IPS-NIHi7 (cell line): ENCODE measurements at regions not wholly inside any gene's neighbourhood (a gene's known extent, or its start where the extent isn't known, plus 50 kb on each side); places are given as distances from the start of the nearest gene placed in this dataset.

ENCODE experiments used
- DNase-seq: peaks from one replicate; pipeline ENCODE4 v3.0.0; 2012; ENCODE audit warnings: mixed read lengths; ENCODE audit errors: extremely low spot score

DNA sequence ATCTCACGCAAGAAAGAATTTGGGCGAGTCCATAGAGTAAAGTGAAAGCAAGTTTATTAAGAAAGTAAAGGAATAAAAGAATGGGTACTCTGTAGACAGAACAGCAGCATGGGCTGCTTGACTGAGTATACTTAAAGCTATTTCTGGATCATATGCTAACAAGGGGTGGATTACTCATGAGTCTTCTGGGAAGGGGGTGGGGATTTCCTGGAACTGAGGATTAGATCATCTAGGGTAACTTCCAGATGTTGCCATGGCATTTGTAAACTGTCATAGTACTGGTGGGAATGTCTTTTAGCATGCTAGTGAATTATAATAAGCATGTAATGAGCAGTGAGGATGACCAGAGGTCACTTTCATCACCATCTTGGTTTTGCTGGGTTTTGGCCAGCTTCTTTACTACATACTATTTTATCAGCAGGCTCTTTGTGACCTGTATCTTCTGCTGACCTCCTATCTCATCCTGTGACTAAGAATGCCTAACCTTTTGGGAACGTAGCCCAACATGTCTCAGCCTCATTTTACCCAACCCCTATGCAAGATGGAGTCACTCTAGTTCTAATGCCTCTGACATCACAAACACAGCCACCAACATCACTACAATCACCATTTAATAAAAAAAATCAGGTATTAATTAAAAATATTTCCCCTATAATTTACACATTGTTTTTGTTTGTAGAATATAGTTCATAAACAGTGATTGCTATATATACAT is 890.7 kb upstream of the EPHA6 start:
- no peak for DNase-seq

- peak; percentile 57 for DNase-seq
These were observed 887.4 kb upstream of the EPHA6 start for GRCh38 chr3:95926904-95927501.

GRCh38 chr3:95934181-95934580 is 880.2 kb upstream of the EPHA6 start:
- no peak for DNase-seq

GRCh38 chr3:95939235-95939809 is 875.1 kb upstream of the EPHA6 start:
- no peak for DNase-seq

GRCh38 chr3:95965704-95966336 is 848.6 kb upstream of the EPHA6 start:
- no peak for DNase-seq

DNA sequence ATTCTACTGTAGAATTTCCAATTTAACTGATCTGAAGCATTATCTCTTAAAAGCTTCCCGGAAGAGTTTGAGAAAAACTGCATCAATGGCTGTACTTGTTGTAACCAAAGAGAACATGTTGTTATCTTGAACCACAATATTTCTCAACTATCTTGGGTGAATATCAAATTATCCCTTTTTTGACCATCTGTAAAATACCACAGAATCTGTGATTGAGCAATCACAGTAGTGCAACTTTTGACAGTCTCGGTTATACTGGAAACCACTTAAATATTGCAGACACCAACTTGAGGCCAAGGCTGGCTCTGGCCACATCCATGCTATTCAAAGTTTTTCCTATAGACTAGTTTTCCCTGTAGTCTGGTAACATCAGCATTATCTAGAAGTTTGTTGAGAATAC is 842.8 kb upstream of the EPHA6 start:
- DNase-seq = no peak

GRCh38 chr3:95994338-95994737 is 820.1 kb upstream of the EPHA6 start:
- DNase-seq = no peak

GRCh38 chr3:96000966-96001365 is 813.4 kb upstream of the EPHA6 start:
- DNase-seq = no peak

GRCh38 chr3:96007650-96008195 is 806.7 kb upstream of the EPHA6 start:
- no peak for DNase-seq

- no peak for DNase-seq
These were observed 801.5 kb upstream of the EPHA6 start for GRCh38 chr3:96012939-96013338.

- no peak for DNase-seq
These were observed 796.8 kb upstream of the EPHA6 start for GRCh38 chr3:96017556-96017955.

GRCh38 chr3:96022676-96023075 is 791.7 kb upstream of the EPHA6 start:
- no peak for DNase-seq

DNA sequence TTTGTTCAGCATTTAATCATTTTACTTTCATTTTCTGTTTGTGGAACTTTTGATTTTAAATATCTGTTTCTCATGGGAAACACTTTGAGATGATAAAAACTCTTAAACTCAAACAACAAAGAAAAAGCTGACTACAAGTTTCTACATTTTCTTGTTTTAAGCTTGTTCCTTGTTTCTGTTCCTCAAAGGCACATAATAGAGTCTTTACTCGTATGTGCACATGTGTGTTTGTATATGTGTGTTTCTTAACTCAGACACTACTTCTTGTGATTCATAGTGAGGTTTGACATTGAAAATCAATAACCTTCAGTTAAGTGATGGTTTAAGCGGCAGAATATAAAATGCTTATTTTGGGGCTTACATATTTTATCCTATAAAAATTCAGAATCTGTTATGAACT is 786.7 kb upstream of the EPHA6 start:
- DNase-seq = no peak

DNA sequence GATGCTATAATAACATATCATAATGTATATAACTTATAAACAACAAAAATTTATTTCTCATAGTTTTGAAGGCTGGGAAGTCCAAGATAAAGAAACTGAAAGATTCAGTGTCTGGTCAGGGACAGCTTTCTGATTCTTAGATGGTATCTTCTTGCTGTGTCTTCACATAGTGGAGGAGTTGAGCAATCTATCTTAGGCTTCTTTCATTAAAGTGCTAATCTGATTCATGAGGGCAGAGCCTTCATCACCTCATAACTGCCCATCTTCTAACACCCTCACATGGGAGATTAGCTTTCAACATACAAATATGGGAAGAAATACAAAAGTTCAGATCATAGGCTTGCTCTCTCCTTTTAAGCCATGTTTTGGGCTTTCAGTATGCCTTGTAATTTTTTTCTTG is 774.8 kb upstream of the EPHA6 start:
- no peak for DNase-seq

- no peak for DNase-seq
These were observed 755.1 kb upstream of the EPHA6 start for GRCh38 chr3:96059301-96059700.

DNA sequence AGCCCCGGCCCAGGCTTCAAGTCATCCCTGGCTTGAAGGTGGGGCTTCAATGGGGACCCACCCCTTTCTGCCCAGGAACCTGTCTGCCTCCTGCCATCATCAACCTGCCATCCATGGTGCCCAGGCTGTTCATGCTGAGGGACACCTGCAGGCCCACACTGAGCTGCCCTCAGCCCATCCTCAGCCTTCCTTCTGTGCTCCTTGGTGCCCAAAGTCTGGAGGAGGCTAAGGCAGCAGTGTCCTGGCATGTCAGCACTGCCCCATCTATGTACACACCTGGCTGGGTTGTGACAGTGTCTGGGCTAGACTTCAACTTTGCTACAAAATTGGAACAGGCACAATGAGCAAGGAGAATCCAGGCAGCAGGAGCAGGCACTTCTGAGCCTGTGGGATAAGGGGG is 745.3 kb upstream of the EPHA6 start:
- DNase-seq = no peak

GRCh38 chr3:96070678-96071077 is 743.7 kb upstream of the EPHA6 start:
- DNase-seq = no peak

DNA sequence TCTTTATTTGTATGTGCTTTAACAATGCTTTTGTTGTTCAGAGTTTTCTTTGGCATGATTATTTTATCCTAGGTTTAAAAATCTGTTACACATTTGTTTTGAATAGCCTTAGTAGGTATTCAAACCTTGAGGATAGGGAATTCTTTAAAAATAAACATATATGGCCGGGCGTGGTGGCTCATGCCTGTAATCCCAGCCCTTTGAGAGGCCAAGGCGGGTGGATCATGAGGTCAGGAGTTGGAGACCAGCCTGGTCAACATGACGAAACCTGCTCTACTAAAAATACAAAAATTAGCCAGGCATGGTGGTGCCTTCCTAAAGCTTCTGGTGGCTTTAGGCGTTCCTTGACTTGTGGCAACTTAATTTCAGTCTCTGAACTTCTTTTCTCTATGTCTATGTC is 743.3 kb upstream of the EPHA6 start:
- DNase-seq = no peak

DNA sequence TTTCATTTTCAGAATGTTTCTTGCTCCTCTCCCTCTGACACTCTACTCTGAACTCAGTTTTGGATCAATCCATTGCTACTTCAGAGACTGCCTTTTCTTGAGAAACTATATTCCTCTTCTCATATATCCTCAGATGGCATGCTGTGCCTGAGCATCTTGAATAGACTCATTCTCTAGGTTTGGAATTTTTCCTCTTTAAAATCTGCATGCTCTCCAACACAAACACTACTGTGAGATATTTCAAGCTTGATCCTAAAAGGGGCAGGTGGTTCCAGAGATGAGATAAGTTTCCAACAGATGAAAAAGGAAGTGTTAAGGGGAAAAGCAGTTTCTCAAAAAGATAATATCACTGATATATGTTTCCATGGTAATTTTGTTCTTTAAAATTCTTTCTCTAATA is 742.2 kb upstream of the EPHA6 start:
- DNase-seq = no peak

GRCh38 chr3:96083610-96084009 is 730.8 kb upstream of the EPHA6 start:
- DNase-seq = no peak

GRCh38 chr3:96086018-96086417 is 728.4 kb upstream of the EPHA6 start:
- no peak for DNase-seq

DNA sequence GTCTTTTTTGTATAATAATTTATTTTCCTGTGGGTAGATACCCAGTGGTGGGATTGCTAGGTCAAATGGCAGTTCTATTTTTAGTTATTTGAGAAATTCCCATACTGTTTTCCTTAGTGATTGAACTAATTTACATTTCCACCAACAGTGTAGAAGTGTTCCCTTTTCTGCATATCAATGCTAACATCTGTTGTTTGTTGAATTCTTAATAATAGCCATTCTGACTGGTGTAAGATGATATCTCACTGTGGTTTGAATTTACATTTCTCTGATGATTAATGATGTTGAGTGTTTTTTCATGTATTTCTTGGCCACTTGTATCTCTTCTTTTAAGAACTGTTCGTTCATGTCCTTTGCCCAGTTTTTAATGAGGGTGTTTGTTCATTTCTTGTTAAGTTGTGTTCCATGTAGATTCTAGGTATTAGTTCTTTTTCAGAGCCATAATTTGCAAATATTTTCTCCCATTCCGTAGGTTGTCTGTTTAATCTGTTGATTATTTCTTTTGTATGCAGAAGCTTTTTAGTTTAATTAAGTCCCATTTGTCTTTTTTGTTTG is 713.3 kb upstream of the EPHA6 start:
- no peak for DNase-seq
